Peyer's patch (tissue), 4 donors: ENCODE measurements at regions not wholly inside any gene's neighbourhood (a gene's known extent, or its start where the extent isn't known, plus 50 kb on each side); places are given as distances from the start of the nearest gene placed in this dataset.

Experiments
- DNase-seq, 3 donors: peaks; one replicate each; pipeline ENCODE4 v3.0.0-alpha.2; 2017 to 2019
- H3K27ac ChIP-seq, 4 donors: fragments of 200-600 bp; sonication (generic); one replicate each; pipeline ENCODE4 v1.5.1; 2016 to 2019
- H3K27me3 ChIP-seq, 2 donors: fragments of 200-600 bp; sonication (generic); one replicate each; pipeline ENCODE4 v1.5.1; 2019
- H3K36me3 ChIP-seq, 3 donors: fragments of 200-600 bp; sonication (generic); one replicate each; pipeline ENCODE4 v1.5.1; 2016 to 2019
- H3K4me1 ChIP-seq, 4 donors: fragments of 200-600 bp; sonication (generic); one replicate each; pipeline ENCODE4 v1.5.1; 2016 to 2019
- H3K4me3 ChIP-seq, 4 donors: fragments of 200-600 bp; sonication (generic); 1 replicate in 3 of 4; 2 replicates in 1 of 4; pipeline ENCODE4 v1.5.1; 2016 to 2019; ENCODE audit warnings: mild to moderate bottlenecking in 1 of 4
- H3K9me3 ChIP-seq, 4 donors: fragments of 200-600 bp; sonication (generic); one replicate each; pipeline ENCODE4 v1.5.1; 2016 to 2019; ENCODE audit warnings: mild to moderate bottlenecking in 1 of 4
- CTCF ChIP-seq, 6 experiments: fragments of 450-650 bp in 4 of 6; fragments of 200-600 bp in 2 of 6; sonication (generic) in 1 of 6; IDR thresholded peaks; one replicate each; pipeline ENCODE4 v1.5.1; 2017 to 2019; ENCODE audit warnings: antibody characterized with exemption in 6 of 6, mild to moderate bottlenecking in 3 of 6, moderate library complexity in 1 of 6
- POLR2A ChIP-seq, 2 donors: fragments of 450-650 bp; IDR thresholded peaks; one replicate each; pipeline ENCODE4 v1.5.1; 2017; ENCODE audit warnings: antibody characterized with exemption in 2 of 2, mild to moderate bottlenecking in 2 of 2, moderate library complexity in 2 of 2

GRCh38 chr18:30650499-30650898 is 392.0 kb downstream of the DSC3 start:
- DNase-seq: no peak
- Histone ChIP-seq H3K4me1 (no peaks in the 10 kb centered on the region), H3K4me3 (no peak overlapping the region), H3K36me3 (no peaks in the 10 kb centered on the region), H3K9me3 (no peaks in the 10 kb centered on the region), H3K27ac (no peak overlapping the region), H3K27me3 (no peaks in the 10 kb centered on the region)
- TF ChIP-seq POLR2A (IDR thresholded peaks at IDR 0.05): no peak
- no peak for TF ChIP-seq CTCF (IDR thresholded peaks at IDR 0.05)

DNA sequence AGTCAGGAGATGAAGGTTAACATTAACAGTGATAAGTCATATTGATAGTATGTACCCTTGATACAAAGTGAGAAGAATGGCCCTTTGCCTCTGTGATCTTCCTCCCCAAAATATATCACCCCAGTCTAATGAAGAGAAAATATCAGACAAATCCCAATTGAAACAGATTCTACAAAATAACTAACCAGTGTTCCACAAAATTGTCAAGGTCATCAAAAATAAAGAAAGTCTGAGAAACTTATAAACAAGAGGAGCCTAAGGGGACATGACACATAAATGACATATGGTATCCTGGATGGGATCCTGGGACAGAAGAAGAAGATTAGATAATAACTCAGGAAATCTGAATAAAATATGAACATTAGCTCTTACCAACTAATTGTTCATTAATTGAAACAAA is 398.4 kb downstream of the DSC3 start:
- Histone ChIP-seq H3K9me3 (no peaks in the 10 kb centered on the region), H3K27ac (no peak overlapping the region), H3K4me1 (no peaks in the 10 kb centered on the region), H3K27me3 (no peaks in the 10 kb centered on the region), H3K4me3 (no peak overlapping the region), H3K36me3 (no peaks in the 10 kb centered on the region)
- DNase-seq: no peak
- TF ChIP-seq POLR2A (IDR thresholded peaks at IDR 0.05): no peak
- TF ChIP-seq CTCF (IDR thresholded peaks at IDR 0.05): no peak

GRCh38 chr18:30639361-30639760 is 403.2 kb downstream of the DSC3 start:
- no peak for TF ChIP-seq POLR2A (IDR thresholded peaks at IDR 0.05)
- TF ChIP-seq CTCF (IDR thresholded peaks at IDR 0.05): no peak
- Histone ChIP-seq H3K9me3 (no peaks in the 10 kb centered on the region), H3K4me1 (no peaks in the 10 kb centered on the region), H3K27me3 (no peaks in the 10 kb centered on the region), H3K4me3 (no peak overlapping the region), H3K36me3 (no peaks in the 10 kb centered on the region), H3K27ac (no peak overlapping the region)
- no peak for DNase-seq

- TF ChIP-seq POLR2A (IDR thresholded peaks at IDR 0.05) (no peak), CTCF (IDR thresholded peaks at IDR 0.05) (no peak)
- H3K4me3 ChIP-seq: no peak overlapping the region
- no peak overlapping the region for H3K27ac ChIP-seq
- no peaks in the 10 kb centered on the region for H3K27me3 ChIP-seq
- H3K4me1 ChIP-seq: no peaks in the 10 kb centered on the region
- no peaks in the 10 kb centered on the region for H3K9me3 ChIP-seq
- no peak for DNase-seq
- H3K36me3 ChIP-seq: no peaks in the 10 kb centered on the region
Observed at GRCh38 chr18:30634249-30634648, 408.3 kb downstream of the DSC3 start.

- H3K27ac ChIP-seq: no peak overlapping the region
- TF ChIP-seq CTCF (IDR thresholded peaks at IDR 0.05) (no peak), POLR2A (IDR thresholded peaks at IDR 0.05) (no peak)
- H3K27me3 ChIP-seq: no peaks in the 10 kb centered on the region
- no peaks in the 10 kb centered on the region for H3K9me3 ChIP-seq
- H3K36me3 ChIP-seq: no peaks in the 10 kb centered on the region
- no peaks in the 10 kb centered on the region for H3K4me1 ChIP-seq
- no peak for DNase-seq
- H3K4me3 ChIP-seq: no peak overlapping the region
Observed at GRCh38 chr18:30632071-30632698, 410.4 kb downstream of the DSC3 start.

DNA sequence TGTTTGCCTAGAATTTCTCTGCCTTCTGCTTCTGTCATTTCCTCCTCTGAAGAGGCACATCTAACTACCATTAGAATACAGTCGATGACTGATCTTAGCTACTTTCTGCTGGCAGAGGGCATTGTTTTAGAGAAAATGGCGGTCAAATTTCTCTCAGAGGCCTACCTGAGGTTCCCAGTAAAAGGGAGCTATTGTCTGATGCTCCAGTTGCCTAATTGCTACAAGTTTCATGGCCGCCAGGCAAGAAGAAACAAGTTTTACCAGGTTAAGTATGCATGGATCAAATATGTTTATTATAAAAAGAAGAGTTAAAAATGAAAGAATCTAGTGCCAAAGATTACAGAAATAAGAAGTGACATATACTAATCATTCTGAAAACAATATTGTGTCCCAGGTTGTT is 416.6 kb downstream of the DSC3 start:
- no peaks in the 10 kb centered on the region for H3K9me3 ChIP-seq
- no peak overlapping the region for H3K4me3 ChIP-seq
- TF ChIP-seq CTCF (IDR thresholded peaks at IDR 0.05): no peak
- no peak for TF ChIP-seq POLR2A (IDR thresholded peaks at IDR 0.05)
- no peaks in the 10 kb centered on the region for H3K36me3 ChIP-seq
- no peak for DNase-seq
- no peaks in the 10 kb centered on the region for H3K27me3 ChIP-seq
- no peak overlapping the region for H3K27ac ChIP-seq
- no peaks in the 10 kb centered on the region for H3K4me1 ChIP-seq
